8988T (cell line): ENCODE measurements at regions not wholly inside any gene's neighbourhood (a gene's known extent, or its start where the extent isn't known, plus 50 kb on each side); places are given as distances from the start of the nearest gene placed in this dataset.

Experiments
- DNase-seq: peaks from one replicate; pipeline ENCODE4 v3.0.0; 2011

DNA sequence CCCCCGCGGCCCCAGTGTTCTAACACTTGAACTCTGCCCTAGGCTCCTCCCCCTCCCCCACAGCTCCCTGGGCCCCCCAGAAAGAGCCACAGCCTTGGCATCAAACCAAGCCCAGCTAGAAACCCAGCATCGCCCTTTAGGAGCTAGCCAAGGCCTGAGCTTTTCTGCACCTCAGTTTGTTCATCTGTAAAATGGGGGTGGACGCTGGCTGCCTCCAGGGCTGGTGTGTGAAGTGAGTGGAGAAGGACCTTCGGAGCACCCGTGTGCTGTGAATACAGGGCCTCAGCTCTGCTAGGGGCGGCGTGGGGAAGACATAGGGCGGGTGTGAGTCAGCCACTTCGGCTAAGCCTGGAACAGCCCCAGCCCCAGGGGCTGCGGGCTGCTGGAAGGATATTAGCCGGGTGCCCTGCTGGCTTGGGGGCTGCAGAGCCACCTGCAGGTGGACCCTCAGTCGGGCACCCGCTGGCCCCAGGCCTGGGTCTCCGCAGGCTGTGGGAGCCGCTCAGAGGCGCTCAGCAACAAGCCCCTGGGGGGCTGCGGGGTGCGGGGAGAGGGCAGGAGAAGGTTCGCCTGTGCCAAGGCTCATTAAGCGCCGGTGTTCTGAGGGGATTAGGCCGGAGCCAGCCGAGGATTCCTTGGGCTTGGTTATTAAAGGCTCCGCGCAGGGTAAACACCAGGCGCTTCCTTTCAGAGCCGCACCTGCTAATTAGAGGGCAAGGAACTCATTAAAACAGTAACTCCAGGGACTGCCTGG is 217.0 kb upstream of the CIBAR2 start:
- DNase-seq = no peak

DNA sequence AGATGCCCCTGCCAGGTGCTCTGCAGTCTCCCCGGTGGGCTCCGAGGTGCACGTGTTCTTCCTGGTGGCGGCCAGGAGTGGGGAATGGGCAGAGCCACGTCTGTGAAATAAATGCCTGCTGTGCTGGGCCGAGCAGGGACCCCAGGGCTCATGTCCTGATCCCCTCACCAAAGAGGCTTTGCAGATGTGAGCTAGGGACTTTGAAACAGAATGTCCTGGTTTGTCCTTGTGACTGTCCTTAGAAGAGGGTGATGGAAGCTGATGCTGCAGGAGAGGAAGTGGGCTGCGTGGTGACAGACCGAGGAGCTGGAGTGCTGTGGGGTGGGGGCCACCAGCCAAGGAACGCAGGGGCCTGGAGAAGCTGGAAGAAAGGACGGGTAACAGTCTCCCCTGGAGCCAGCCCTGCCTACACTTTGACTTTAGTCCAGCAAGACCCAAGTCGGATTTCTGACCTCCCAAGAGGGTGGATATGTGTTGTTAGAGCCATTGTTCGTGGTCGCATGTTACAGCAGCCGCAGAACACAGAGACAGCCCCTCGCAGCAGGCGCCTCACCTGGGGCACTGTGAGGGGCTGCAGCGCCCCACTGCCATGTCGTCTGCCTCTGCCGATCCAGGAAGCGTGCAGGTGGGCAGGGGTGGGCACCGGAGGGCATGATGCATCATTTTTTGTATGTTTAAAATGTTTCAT is 217.9 kb upstream of the CIBAR2 start:
- DNase-seq = no peak

DNA sequence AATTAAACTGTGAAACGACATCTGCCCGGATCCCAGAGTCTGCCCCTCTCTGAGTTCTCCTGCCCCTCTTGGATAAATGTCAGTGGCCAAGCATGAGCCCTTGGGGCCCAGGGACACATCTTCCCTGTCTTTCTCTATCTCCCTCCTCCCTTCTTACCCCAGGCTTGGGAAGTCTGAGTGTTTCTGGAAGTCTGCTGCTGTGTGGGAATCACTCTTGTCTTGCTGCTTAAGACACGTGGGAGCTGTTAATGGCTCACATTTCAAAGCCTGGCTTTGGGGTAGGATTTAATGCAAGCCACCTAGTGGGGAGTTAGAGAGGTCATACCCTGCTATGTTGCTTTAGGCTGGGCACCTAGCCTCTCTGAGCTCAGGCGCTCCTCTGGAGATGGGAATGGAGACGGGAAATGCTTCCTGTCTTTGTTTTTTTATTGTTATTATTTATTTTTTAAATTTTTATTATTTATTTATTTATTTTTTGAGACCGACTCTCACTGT is 218.5 kb upstream of the CIBAR2 start:
- DNase-seq = peak; percentile 93

DNA sequence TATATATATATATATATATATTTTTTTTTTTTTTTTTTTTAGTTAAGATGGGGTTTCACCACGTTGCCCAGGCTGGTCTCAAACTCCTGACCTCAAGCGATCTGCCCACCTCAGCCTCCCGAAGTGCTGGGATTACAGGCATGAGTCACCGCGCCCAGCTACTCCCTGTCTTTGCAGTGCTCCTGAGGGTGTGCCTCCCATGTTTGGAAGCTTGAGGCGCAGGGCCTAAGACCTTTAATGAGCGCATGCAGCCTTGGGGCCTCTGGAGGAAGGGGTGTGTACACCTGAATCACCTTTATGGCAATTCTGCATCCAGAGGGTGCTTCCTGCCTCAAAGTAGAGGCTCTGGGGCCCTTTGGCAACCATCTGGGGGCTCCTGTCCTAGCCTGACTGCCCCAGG is 219.4 kb upstream of the CIBAR2 start:
- no peak for DNase-seq

DNA sequence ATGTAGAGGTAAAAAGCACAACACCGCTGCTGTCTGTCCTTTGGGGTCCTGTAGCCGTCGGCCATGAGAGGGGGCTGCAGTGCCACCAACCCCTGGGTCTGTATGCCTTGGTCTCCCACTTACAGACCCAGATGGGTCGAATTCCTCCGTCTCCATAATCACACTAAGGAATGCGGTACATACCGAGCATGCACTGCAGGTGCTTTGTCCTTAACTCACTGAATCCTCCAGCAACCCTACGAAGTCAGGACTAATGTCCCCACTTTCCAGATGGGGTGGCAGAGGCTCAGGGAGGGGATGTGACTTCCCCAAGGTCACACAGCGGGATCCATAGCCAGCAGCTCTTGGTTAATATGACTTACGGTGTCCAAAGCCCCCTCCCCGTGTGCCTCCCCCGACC is 219.9 kb upstream of the CIBAR2 start:
- DNase-seq = no peak

DNA sequence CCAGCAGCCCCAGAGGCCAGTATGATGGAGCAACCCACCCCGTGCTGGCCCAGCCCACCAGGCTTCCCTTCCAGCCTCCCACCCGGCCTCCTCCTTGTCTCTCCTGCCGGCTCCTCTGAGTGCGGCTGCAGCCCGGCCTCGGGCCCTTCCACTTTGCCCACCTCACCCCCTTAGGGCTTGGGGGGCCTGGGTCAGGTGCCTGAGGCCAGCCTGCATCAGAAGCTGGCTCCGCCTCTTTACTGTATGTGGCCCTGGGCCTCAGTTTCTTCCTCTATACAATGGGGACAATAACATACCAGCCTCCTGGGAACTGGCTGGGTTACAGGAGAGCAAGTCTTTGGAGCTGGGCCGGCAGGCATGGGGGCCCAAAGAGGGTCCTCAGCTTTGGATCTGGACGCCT is 221.1 kb upstream of the CIBAR2 start:
- no peak for DNase-seq

DNA sequence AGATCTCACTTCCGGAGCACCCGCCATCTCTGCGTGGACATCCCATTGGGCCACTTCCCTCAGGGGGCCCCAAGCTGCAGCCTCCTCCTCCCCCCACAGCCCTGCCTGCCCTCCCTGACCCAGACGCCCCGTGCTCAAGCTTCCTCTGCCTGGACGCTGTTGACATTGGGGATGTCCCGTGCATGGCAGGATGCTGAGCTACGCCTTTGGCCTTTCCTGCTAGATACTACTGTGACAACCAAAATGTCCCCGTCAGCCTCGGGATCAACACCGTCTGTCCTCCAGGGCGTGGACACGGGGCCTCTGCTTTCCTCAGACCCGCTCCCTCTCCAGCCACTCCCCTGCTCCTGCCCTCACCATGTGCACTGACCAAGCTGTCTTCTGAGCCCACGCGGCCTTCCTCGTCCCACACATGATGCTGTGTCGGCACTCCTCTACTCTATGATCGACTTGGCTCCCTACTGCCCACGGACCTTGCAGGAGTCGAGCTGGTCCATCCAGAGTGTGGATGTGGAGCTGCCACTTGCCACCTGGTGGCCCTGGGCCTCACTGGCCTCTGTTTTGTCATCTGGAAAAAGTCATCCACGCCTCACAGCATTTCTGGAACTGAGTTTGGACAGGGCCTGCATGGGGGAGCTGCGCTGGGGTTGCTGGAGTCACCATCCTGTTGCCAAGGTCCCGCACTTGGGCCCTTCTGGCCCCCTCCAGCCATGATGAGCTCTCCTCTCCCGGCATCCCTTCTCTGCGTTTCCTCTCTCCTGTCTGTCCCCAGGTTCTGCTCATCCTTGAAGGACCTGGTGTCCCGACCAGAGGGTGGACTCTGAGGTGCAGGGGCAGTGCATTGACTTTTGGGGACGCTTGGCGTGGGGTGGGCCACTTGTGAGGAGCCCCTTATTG is 221.7 kb upstream of the CIBAR2 start:
- DNase-seq = no peak

DNA sequence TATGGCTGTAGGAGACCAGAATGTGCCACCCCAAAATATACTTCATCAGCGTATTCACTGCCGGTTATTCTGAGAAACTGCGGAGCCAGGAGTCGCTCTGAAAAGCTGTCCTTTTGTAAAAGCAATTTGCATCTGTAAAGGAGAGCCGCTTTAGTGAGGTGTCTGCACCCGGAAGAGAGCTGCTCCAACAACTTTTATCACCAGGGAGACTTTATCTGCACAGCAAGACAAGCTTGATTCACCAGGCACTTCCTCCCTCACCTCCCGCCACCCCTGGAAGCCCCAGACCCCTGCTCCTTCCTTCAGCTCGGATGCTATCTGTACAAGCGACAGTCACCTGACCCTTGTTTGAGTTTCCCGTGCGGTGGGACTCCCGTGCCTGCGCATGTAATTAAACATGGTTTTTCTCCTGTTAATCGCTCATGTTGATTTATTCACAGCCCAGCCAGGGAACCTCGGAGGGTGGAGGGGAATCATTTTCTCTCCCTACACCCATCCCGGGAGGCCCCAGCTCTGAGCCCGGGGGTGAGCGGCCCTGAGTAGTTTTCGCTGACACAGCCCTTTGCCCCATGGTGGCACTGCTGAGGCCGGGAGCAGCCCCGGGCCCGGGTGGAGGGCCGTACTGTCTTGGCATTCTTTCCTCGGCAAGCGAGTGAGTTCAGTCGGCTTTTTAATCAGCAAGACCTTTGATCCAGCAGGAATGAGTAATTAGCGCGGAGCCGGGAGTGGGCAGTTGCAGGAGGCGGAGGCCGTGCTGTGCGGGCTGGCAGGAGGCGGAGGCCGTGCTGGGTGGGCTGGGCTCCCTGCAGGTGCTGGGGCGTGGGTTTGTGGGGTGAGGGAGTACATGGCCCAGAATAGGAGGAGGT is 222.7 kb upstream of the CIBAR2 start:
- no peak for DNase-seq

DNA sequence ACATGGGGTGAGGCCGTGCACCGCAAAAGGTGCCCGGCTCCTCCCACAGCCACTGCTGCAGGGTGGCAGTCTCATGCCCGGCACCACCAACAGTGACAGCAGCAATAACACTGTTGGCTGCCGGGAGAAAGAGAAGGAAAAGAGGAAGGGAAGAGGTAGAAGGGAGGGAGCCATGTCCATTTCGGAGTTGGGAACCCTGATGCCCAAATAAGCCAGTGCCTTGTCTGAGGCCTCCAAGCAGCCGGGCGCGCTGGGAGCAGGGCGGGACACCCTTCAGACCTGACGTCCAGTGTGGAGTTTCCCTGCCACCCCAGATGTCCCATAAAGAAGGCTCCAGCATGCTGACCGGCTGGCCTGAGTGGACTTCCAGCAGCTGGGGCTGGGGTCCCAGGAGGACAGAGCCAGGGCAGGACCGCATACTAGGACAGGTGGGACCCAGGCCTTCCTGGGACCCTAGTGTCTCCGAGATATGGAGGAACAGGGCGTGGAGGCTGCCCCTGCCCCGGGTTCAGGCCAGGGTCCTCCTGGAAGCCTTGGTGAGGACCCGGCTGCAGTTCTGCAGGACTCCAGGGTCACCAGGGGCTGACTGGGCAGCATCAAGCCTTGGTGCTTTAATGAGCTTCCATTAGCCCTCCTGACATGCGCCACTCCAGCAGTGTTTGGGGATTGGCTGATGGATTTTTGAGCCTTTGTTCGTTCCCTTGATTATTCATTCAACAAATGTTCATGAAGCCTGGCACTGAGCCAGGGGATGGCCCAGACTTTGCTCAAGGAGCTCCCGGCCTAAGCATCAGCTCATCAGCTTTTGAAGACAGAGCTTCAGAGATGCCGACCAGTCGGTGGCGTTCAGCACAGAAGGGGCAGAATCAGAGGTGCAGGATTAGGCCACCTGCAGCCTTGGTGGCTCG is 223.6 kb upstream of the CIBAR2 start:
- no peak for DNase-seq

DNA sequence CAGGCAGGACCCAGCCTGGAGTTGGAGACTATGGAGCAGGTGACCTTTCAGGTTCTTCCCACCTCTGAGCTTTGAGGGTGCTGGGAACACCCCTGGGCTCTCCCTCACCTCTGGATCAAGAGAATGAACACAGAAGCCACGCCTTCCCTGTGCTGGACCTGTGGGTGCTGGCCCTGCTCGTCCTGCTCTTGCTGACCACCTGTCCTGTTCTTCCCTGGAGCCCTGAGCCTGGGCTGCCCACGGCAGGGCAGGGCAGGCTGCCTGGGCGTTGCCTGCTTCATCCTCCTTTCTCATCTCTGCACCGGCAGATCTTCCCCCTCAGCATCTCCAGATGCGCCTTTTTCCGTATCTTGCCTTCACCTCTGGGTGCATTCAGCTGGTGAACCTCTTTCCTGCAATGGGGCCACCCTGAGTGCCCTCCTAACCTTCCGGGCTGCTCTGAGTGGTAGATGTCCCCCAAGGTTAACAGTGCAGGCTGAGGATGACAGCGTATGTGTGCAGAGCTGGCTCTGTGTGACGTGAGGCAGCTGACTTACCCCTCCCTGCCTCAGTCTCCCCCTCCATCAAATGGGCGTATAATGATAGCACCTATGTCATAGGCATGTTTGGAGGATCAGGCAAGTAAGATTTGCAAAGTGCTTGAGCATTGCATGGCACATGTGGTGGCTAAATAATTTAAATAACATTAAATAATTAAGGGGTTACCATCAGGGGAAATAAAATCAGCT is 225.8 kb upstream of the CIBAR2 start:
- DNase-seq = no peak

DNA sequence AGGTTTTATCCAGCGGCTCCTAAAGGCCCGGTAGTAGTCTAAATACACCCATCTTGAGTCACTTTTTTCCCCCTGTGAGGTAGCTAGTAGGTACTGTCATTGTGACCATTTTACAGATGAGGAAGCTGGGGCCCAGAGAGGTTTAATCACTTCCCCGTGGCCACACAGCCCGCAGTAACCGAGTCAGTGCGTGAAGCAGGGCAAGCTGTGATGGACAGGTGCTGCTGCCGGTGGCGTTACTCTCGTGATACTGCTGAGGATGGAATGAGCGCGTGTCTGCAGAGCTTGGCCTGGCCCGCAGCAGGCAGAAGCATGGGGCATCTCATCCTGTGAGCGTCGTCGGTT is 226.3 kb upstream of the CIBAR2 start:
- DNase-seq = no peak

DNA sequence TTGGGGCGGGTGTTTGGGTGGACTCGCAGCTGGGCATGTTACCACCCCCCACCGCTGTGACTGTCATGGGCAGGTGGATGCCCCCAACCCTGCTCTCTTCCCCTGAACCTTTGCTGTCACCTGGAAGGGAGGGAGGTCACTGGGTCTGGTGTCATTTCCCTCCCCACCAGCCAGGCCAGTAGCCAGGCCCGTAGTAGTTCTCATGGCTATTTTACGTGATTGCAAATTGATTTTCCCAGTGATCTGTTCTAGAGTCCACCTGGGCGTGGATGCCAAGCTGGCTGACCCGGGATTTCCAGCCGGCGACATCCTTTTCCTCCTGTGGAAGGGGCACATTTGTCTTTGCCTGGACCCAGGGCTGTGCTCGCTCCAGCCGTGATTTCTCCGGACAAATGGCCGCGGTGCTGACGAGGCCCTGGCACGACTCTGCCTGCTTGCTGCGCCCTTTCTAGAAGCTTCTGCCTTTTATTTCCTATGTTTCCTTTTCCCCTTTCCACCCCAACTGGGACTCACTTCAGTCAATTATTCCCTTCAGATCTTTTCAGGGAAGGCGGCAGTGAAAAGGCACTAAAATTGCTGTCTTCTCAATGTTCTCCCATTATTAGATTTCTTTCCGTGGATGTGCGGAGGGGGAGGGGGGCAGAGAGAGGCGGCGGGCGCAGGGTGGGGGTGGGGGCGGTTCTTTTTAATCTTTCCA is 226.9 kb upstream of the CIBAR2 start:
- no peak for DNase-seq

DNA sequence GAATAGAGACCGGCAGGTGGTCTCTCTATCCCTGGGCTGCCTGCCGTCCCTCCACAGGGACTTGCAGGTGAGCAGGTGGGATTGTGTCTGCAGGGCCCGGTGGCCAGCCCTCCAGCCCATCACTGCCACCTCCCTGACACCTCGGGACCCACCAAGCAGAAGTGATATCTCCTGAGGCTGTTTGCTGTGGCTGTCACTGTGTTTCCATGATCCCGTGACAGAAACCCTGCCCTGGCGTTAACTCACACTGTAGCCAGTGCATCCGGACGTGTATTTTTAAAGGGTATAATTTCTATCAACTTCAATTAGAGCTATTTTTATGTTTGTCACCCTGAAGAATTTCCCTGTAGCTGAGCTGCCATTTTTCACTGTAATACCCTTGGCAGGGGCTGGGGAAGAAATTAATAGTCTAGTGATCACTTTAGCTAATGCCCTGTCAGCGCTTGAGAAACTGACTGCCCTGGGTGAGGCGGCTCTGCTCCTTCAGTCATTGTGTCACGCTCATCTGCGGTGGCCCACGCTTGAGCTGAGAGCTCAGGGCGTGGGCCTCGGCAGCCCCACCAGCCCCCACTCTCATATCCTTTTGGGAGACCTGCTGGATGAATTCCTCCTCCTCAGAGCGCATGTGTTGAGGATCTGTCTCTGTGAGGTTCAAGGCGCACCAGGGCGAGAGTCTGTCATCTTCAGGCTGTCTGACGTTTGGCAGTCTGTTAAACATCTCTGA is 229.9 kb upstream of the CIBAR2 start:
- DNase-seq = no peak

DNA sequence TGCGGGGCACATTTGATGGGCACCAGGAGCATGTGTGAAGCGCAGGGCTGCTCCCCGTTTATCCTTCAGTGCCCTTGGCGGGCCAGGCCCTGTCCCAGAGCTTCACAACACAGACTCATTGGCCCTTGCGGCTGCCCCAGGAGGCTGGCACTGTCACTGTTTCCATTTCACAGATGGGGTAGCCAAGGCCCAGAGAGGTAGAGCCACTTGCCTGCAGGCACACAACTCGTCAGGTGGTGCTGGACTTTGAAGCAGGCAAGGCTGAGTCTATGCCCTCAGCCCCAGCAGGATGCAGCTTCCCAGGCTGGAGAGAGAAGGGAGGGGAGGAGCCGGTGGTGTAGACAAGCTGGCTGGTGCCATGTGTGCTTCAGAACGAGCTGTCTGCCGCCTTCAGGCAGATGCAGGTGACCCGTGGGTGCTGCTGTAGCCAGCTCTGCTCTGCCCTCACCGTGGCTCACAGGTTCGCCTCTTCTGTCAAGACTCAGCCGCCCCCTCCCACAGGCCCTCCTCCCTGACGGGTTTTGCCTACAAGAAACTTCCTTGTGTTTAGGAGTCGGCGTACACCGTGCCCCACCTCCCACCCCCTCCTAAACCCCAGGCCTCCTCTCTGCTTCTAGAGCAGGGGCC is 232.3 kb upstream of the CIBAR2 start:
- DNase-seq = no peak

DNA sequence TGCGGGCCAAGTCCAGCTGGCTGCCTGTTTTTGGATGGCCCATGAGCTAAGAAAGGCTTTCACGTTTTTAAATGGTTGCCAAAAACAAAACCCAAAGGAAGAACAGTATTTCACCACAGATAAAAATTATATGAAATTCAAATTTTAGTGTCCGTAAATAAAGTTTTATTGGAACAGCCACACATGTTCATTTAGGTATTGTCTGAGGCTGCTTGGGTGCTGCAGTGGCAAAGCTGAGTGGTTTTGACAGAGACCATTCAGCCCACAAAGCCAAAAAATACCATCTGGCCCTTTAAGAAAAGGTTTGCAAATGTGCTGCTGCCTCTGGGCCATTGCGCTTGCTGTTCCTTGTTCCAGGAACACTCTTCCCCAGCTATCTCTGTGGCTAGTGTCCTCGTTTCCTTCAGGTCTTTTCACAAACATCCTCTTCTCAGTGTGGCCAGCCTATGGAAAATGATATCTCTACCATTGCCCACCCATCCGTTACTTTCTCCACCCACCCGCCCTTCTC is 232.9 kb upstream of the CIBAR2 start:
- no peak for DNase-seq

DNA sequence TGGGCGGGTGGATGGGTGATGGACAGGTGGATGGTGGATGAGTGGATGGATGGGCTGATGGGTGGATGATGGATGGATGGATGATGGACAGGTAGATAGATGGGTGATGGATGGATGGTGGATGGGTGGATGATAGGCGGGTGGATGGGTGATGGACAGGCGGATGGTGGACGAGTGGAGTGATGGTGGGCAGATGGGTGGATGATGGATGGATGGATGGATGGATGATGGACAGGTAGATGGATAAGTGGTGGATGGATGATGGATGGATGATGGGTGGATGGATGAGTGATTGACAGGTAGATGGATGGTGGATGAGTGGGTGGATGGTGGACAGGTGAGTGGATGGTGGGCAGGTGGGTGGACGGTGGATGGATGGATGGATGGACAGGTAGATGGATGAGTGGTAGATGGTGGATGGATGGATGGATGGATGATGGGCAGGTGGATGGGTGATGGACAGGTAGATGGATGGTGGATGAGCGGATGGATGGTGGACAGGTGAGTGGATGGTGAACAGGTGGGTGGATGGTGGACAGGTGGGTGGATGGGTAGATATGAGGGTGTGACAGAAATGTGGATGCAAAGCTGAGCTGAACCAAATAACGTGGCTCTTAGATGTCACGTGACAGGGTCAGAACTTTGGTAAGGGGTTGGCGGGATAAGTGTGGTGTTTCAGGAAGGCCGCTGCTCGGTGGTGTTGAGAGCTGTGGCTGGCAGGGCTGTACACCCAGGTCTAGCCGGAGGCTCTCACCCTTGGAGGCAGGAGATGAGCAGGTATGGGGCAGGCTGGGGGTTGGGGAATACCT is 234.3 kb upstream of the CIBAR2 start:
- DNase-seq = no peak

DNA sequence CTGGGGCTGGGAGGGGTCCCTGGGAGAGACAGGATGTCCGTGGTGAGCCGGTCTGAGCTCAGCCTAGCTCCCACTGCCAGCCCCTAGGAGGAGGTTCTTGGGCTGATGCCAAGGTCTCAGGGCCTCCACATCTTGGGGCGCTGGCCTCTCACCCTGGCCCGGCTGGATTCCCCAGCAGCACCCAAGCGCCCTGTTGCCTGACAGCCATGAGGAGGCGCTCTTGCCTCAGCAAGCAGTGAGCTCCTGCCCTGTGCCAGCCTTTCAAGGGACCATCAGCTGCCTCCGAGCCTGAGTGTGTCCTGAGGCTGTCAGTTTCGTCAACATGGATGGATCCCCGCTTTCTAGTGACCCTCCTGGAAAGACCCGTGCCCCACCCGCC is 234.9 kb upstream of the CIBAR2 start:
- peak; percentile 87 for DNase-seq
